ENCODE measurements at regions not wholly inside any gene's neighbourhood (a gene's known extent, or its start where the extent isn't known, plus 50 kb on each side); places are given as distances from the start of the nearest gene placed in this dataset.

GRCh38 chr6:133834472-133835170 lies 54.3 kb upstream of the TCF21 start:
- TF ChIP-seq, protein P1, sequence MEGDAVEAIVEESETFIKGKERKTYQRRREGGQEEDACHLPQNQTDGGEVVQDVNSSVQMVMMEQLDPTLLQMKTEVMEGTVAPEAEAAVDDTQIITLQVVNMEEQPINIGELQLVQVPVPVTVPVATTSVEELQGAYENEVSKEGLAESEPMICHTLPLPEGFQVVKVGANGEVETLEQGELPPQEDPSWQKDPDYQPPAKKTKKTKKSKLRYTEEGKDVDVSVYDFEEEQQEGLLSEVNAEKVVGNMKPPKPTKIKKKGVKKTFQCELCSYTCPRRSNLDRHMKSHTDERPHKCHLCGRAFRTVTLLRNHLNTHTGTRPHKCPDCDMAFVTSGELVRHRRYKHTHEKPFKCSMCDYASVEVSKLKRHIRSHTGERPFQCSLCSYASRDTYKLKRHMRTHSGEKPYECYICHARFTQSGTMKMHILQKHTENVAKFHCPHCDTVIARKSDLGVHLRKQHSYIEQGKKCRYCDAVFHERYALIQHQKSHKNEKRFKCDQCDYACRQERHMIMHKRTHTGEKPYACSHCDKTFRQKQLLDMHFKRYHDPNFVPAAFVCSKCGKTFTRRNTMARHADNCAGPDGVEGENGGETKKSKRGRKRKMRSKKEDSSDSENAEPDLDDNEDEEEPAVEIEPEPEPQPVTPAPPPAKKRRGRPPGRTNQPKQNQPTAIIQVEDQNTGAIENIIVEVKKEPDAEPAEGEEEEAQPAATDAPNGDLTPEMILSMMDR (IDR thresholded peaks at IDR 0.05), result no peak
- TF ChIP-seq POLR2A (IDR thresholded peaks at IDR 0.05), result no peak

Measured in adrenal gland (tissue), 5 donors.